NOMO-1 treated with DMSO at 0.1 percent for 48 hours (cell line): ENCODE measurements at regions not wholly inside any gene's neighbourhood (a gene's known extent, or its start where the extent isn't known, plus 50 kb on each side); places are given as distances from the start of the nearest gene placed in this dataset.
"Not testable (repeated sequence)": the region's sequence is repeated elsewhere in the genome, so short reads cannot be mapped to it uniquely, and the experiment has no call there.

Experiments
- DNase-seq: peaks from one replicate; lab custom pipeline; 2025; ENCODE audit not compliant: unreplicated experiment; lab: John Stamatoyannopoulos, UW

DNA sequence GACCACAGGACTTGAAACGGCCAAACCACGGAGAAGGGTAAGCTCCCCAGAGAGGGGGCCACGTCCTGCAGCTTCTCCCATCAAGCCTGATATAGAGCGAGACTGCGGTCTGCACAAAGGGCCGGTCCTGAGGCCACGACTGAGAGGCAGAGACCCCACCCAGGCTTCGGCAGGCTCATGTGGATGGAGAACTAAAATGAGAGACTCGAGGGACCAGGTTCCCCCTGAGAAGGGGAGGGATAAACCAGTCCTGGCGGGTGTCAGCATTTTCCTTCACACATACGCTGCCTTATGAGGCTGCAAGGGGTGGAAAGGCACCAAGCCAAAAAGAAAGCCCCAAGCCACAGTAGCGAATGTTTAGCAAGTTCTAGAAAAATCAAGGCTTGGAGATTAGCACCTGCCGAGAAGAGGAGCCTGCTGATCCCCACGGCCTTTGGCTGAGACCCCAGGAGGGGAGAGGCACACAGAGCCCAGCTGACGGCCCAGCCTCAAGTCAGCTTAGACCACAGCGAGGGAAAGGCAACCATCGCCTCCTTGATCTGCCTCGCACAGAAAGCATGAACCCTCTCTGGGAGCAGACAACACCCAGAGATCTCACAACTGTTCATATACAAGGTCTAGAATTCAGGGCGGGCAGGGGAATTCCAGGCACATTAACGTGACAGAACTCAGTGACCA is 92.6 kb upstream of the RNF32 start:
- DNase-seq, result no peak

DNA sequence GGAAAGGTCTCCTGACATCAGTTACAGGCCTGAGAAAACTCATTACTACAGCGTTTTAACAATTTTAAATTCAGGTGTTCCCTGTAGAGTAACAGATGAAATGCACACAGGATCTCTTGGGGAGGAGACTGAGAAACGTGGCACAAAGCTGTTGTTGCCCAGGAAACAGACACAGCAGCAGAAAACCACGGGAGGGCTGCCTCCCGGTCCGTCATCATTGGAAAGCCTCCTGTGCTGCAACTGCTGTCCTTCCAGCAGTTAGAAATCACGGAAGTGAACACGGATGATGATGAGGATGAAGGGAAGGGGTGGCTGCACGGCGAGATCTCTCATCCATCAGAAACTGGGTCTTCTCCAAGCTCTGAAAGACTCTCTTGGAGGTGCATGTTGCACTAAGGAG is 94.6 kb upstream of the RNF32 start:
- no peak for DNase-seq

DNA sequence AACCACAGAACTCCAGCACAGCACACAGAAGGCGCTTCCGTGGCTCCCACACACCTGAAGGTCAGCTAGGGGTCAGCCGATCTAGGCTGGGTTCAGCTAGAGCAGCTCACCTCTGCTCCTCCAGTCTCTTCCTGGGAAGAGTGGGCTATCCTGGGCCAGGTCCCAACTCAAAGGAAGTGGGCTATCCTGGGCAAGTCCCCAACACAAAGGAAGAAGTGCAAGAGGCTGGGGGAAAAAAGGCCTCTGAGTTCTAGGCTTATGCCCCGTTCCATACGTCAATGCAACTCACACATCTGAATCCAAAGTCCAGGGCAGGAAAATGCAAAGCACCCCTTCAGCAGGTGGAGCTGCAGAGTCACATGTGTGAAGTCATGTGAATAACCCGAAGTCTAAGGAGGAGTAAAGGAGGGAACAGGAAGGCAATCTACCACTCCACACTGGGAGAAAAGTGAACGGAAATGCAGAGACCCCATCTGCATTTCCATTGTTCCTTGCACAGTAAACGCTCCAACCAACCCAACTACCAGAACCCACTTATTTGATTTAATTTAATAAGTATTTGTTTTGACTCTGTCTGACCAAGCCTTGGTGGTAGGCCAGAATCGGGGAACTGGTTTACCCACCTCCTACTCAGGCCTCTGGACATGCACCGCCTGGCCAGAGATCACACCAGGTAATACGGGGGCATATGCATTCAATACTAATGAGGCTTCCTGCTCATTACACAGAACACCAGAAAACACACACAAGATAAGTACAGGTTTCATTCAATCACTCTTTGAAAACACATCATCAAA is 95.5 kb upstream of the RNF32 start:
- DNase-seq, result no peak

DNA sequence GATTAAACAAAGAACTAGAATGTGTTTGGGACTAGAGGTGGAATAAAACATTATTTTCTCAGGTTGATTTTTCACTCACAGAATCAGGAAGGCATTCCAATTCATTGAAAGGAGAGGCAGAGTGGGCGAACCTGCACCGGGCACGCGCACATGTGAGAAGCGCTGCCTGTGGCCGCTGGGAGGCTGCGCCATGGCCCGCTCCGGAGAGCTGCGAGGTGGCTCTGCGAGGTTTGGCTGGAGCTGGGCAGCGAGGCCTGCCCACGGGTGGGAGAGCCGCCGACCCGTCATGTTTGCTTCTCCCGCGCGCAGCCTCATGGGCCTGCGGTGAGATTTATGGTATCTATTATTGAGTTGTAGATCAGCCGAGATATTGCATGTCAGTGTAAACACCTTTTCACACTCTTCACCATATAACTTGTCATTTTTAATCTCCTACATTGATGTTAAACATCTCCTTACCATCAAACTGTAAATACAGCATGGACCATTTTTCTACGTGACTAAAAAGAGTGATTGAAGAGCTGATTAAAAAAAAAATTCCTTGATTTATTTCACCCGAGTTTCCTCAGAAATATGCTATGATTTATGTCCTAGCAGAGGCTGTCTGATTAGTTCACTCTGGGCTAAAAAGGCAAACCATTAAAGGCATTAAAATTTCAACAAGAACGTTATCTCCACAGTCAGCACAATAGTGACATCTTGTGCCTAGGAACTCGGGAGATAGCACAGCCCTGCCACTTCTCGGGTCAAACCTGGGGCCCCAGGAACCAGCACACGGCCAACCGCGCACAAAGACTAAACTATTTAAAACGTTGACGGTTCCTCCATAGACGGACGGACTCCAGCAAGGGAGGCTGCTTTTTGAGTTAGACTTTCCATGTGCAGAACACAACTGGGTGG is 96.6 kb upstream of the RNF32 start:
- no peak for DNase-seq

DNA sequence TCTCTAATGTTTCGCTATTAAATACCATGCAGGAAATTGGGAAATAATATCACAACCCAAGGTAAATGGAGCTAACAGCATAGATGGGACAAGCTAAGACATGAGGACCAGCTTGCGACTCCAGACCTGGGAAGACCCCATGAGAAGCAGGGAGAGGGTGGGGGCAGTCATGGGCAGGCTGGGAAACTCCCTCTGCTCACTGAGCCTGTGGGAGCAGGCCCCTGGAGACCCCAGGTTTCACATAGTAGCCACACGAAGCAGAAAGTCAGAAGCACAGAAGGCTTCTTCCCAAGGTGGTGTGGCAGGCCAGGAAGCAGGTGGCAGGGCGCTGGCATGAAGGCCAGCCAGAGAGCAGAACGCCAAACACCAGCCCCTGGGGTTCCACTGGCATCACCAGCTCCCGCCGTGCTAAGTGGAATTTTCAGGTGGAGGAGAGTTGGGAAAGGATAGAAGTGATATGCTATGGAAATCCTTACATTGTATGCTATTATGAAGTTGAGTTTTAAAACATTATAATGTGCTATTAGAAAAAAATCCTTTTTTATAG is 99.9 kb upstream of the RNF32 start:
- DNase-seq, result no peak

DNA sequence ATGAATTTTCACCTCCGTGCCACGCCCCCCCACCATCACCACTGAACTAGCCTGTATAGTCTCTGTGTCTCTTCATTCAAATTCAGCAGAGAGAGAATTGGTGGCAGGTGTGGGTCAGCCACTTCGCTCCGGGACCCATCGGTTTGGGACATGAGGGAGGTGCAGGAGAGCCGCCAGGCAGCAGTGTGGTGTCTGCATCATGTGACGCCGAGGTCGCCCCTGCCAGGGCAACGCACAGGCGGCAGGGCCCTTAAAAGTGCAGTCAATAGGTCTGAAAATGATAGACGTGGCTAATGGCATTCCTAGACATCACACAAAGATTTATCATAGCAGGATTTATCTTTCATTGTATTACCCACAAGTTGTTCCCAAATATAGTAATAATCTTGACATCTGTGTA is 100.6 kb upstream of the RNF32 start:
- no peak for DNase-seq

DNA sequence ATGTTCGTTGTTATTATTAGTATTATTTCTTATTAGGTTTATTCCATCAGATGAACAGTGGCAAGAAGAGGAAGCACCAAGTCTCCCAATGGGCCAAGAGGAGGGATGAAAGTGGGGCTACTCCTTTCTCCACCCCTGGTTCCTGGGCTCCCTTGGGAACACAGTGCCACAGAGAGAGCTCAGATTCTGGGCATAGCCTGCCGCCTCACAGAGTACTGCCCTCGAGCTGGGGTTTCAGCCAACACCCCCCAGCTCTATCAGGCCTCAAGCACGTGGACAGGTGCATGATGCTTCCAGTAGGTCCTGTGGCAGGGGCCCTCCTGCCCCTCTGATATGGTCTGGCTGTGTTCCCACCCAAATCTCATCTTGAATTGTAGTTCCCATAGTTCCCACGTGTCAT is 103.6 kb upstream of the RNF32 start:
- DNase-seq, result no peak

DNA sequence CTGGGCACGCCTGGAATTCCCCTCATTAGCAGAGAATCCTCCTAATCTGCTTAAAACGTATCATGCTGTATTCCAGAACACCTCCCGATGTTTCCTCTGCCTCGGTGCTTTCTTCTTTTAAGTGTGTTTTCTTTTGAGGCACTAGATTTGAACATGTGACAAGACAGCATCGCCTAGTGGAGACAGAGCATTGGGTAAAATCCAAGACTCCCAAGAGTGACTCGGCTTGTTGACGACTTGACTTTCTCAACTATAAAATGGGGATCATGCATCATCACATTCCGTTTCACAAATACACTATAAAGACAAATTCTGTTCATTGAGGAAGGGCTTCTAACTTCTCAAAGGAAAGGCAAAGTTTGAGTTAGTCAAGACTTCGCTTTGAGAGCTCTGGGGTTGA is 105.6 kb upstream of the RNF32 start:
- DNase-seq, result no peak

DNA sequence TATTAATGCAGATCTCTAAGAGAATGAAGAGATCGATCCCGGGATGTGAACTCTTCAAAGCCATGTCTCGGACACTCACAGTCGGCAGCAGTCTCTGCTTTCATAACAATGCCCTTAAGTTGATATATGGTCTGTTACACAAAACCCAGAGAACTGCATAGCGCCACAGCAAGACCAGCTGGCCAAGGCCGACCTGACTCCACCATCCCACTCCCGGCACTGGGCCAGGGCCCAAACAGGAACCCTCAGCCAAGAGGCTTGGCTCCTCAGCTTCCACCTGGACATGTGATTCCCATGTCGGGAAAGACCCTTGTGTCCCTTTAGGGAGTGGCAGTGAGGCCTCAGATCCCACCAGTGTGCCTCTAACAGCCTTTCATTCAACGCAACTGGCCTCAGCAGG is 106.6 kb upstream of the RNF32 start:
- DNase-seq, result no peak

DNA sequence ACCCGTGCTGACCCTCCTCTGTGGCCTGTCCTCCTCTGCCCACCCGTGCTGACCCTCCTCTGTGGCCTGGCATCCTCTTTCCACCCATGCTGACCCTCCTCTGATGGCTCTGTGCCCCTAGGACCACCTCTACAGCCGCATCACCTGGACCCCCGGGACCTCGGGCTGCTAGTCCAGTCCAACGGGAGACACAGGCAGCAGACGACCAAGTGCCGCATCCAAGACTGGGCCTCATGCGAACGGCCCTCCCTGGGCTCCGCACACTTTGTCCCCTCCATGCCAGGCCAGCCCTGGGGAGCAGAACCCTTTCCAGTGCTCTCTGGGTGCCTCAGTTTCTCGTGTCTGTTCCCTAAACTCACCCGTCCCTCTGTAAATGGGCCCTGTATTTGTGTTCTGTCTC is 107.2 kb upstream of the RNF32 start:
- DNase-seq, result no peak

DNA sequence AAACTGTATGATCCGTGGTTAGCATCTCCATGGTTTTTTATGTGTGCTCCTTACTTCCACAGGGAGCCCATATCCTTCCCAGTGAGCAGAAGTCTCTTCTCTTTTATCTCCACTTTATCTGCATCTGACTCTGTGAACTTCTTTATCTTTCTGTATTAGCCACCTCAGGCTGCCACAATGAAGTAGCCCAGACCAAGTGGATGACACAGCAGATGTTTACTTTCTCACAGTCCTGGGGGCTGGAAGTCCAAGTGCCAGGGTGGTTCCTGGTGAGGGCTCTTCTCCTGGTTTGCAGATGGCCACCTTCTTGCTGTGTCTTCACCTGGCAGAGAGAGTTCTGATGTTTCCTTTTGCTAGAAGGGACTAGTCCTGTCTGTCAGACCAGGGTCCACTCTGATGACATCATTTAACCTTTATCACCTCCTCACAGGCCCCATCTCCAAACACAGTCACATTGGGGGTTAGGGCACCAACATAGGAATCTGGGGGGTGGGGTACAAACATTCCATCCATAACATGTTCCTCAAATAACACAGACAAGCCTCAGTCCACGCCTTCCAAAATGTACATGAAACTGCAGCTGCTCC is 108.5 kb upstream of the RNF32 start:
- DNase-seq, result no peak

DNA sequence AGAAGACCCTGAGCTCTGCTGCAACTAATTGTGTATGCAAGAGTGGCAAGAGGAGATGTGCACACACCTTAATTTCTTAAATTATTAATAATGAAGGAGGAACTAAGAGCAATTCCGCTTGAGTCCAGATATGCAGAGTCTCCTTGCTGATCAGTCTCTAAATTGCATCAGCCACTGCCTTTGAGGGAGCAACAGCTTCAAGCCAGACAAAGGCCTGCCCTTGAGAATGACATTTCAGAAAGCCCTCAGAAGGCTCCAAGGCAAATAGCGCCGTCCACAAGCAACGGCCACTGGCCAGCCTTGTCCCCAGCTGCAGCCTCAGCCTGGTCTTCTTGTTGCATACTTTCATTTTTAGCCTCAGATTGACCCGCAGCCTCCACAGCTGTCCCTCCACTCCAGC is 110.6 kb upstream of the RNF32 start:
- no peak for DNase-seq

DNA sequence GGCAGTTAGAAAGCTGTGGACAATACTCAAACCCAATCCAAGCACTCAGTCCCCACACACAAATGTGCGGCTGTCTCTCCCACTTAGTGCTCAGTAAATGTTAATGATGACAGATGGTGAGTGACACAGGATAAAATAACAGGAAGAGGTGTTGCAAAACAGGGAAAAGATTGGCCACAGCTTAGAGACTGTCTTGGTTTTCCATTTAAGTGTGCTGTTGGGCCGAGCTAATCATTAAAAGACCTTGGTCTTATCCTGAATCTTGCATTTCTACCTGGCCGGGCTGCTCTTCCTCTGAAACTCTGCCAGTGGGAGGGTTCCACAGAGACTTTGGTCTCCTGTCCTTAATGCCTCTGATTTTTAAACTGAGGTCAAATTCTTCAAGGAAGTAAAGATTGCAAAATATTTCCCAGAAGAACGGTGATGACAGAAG is 113.1 kb upstream of the RNF32 start:
- DNase-seq, result no peak

DNA sequence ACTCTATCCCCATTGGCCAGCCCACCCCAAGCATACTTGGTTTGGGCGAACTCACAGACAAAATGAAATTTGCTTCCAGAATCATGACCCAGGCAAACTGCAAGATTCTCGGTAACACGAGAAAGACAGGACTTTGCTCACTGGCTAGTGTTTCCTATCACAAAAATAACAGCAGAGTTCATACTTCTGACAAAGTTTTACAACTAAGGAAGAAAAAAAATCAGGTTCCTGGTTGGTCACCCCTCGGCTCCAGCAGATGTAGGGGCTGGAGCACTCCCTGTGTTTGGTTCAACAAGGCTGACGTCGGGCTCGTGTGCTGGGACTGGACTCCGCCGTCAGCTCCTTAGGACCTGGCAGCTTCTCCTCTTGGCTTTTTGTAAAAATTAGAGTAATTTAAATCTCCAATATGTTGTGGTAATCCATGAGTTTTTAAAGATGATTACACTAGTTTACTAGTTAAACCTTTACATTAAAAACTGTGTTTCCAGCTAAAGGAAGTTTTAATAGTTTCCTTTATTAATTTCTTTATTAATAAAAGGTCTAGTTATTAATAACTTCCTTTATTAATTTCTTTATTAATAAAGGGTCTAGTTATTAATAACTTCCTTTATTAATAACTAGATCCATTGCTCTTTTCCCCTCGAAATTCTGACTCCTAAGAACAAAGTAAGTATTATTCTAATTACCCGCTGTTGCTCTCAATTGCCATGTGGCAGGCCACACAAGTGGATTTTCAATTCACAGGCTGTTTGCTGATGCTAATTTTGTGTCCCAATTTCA is 115.6 kb upstream of the RNF32 start:
- no peak for DNase-seq

DNA sequence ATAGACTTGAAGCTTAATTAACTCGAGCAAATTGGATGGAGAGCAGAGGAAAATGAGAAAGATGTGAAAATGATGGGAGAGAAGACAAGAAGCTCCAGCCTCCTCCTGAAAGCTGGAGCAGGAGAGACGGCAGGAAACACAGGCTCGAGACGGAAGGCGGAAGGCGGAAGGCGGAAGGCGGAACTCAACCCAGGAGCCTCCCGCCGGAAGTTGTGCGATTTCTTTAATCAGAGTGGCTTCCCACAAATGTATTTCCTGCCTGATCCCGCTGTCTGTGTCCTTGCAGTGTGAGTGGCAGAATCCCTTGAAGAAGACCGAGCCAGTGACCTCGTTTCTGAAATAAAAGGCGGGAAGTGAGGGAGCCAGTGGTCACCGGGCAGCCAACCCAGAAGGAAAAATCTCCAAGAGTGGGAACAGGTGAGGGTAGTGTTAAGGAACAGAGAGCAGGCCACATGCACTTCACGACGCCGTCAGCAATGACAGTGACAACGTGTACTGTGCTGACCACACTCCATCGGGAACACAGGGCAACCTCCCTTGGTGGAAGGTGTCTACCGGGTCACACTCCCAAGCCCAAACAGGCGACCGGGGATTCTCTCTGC is 117.0 kb upstream of the RNF32 start:
- no peak for DNase-seq

DNA sequence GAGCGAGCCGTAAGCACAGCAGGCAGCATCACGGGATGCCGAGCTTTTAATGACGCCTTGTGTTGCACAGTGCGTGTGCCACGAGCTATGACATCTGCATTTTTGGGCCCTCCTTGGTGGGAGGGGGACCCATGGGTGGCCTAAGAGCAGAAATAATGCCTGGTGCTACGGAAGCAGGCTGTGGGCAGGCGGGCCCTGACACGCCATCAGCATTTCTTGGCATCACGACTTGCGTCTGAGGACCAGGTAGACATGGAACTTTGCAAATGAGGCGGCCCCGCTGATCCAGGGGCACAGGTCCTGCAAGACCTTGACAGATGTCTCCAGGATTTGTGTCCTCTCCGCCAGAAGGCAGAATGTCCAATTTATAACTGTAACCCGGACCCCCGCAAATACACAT is 117.8 kb upstream of the RNF32 start:
- DNase-seq, result no peak

DNA sequence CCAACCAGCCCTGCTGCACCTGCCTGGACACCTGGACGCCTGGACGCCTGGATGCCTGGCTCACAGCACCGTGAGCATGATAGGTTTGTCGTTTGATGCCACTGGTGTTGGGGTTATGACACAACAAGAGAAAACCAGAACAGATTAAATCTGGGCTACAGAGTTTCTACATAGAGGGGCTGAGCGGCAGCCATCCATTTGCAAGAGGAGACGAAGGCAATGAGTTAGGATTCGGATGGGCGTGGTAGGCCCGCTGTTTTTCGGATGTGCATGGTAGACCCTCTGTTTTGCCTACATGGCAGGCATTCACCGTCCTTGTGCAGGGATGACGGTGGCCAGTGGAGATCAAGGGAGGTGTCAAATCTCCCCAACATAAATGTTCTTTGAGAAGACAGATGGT is 121.5 kb upstream of the RNF32 start:
- DNase-seq, result no peak

DNA sequence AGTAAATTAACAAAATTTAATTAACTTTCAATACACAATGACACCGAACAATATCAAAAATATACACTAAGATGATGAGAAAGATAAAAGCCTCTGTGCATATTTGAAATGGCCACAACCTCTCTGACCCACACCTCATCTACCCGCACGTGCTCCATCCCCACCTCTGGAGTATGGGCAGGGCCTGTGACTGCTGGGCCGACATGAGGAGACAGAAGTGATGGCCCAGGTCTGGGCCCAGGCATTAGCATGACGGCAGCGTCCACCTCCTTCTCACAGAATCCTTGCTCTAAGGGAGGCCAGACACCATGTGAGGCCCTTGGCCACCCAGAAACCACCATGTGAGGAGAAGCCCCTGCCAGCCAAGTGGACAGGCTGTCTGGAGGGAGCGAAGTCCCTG is 122.1 kb upstream of the RNF32 start:
- DNase-seq, result no peak

DNA sequence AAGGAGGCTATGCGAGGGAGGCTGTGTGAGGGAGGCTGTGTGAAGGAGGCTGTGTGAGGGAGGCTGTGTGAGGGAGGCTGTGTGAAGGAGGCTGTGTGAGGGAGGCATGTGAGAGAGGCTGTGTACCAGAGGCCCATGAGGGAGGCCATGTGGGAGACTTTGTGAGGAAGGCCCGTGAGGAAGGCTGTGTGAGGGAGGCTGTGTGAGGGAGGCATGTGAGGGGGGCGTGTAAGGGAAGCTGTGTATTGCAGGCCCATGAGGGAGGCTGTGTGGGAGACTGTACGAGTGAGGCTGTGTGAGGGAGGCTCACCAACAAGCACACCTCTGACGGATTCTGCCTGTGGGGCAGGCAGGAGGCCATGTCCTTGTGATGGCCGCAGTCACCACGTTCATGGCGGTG is 122.7 kb upstream of the RNF32 start:
- DNase-seq, result not testable (repeated sequence)

DNA sequence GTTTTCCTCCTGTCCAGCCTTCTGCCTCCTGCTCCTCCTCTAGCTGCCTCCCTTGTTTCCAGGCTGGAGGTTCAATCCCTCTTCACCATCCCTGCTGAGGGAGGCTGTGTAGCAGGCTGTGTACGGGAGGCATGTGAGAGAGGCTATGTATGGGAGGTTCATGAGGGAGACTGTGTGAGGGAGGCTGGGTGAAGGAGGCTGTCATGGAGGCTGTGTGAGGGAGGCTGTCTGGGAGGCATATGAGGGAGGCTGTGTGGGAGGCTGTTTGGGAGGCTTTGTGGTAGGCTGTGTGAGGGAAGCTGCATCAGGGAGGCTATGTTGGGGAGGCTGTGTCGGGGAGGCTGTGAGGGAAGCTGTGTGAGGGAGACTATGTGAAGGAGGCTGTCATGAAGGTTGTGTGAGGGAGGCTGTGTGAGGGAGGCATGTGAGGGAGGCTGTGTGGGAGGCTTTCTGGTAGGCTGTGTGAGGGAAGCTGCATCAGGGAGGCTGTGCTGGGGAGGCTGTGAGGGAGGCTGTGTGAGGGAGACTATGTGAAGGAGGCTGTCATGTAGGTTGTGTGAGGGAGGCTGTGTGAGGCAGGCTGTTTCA is 123.7 kb upstream of the RNF32 start:
- DNase-seq, result no peak
